ENCODE measurements at regions not wholly inside any gene's neighbourhood (a gene's known extent, or its start where the extent isn't known, plus 50 kb on each side); places are given as distances from the start of the nearest gene placed in this dataset.

DNA sequence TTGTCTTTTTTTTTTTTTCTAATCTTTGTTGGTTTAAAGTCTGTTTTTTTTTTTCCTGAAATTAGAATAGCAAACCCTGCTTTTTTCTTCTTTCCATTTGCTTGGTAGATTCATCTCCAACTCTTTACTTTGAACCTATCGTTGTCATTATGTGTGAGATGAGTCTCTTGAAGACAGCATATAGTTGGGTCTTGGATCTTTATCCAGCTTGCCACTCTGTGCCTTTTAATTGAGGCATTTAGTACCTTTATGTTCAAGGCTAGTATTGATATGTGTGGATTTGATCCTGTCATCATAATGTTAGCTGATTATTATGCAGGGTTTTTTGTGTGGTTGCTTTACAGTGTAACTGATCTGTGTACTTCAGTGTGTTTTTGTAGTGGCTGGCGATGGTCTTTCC, 383.8 kb downstream of the MAN2A1 start:
- TF ChIP-seq, protein P1, sequence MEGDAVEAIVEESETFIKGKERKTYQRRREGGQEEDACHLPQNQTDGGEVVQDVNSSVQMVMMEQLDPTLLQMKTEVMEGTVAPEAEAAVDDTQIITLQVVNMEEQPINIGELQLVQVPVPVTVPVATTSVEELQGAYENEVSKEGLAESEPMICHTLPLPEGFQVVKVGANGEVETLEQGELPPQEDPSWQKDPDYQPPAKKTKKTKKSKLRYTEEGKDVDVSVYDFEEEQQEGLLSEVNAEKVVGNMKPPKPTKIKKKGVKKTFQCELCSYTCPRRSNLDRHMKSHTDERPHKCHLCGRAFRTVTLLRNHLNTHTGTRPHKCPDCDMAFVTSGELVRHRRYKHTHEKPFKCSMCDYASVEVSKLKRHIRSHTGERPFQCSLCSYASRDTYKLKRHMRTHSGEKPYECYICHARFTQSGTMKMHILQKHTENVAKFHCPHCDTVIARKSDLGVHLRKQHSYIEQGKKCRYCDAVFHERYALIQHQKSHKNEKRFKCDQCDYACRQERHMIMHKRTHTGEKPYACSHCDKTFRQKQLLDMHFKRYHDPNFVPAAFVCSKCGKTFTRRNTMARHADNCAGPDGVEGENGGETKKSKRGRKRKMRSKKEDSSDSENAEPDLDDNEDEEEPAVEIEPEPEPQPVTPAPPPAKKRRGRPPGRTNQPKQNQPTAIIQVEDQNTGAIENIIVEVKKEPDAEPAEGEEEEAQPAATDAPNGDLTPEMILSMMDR (IDR thresholded peaks at IDR 0.05; ENCODE audit: control extremely low read depth in 1 of 3, insufficient read depth in 1 of 3, low read depth in 1 of 3, low read length in 3 of 3) = no peak
- TF ChIP-seq POLR2AphosphoS5 (IDR thresholded peaks at IDR 0.05; ENCODE audit: low read depth, low read length) = no peak
- no peak for TF ChIP-seq JUN (IDR thresholded peaks at IDR 0.05; ENCODE audit: low read depth, low read length)
- no peak for TF ChIP-seq RAD21 (IDR thresholded peaks at IDR 0.05 in 1 of 2, conservative IDR thresholded peaks at IDR 0.05 in 1 of 2; ENCODE audit: low read depth in 2 of 2, low read length in 2 of 2)
- TF ChIP-seq RFX5 (IDR thresholded peaks at IDR 0.05; ENCODE audit: borderline replicate concordance, low read depth, low read length) = no peak
- no peak for TF ChIP-seq CEBPB (IDR thresholded peaks at IDR 0.05; ENCODE audit: low read depth, low read length)
- no peak for TF ChIP-seq TBP (IDR thresholded peaks at IDR 0.05; ENCODE audit: low read depth, low read length)
